Head of caudate nucleus (tissue), 42 donors: ENCODE measurements at regions not wholly inside any gene's neighbourhood (a gene's known extent, or its start where the extent isn't known, plus 50 kb on each side); places are given as distances from the start of the nearest gene placed in this dataset.
A peak's percentile ranks its signal among the peaks of the same experiment; 100 is the strongest.

Experiments used
- DNase-seq, 42 donors: peaks; one replicate each; pipeline versions ENCODE4 v3.0.0 to v3.0.0-alpha.2; 2020 to 2021; ENCODE audit warnings: mixed read lengths in 7 of 42
- intact Hi-C: fragments of 100-400 bp; cut with DNase I; formaldehyde crosslinking; loops from one replicate; pipeline ENCODE4 v1.15.0; 2022

- DNase-seq, result no peak
- intact Hi-C loops, result no loop called here
Measured at GRCh38 chr6:98764373-98764911, 69.9 kb upstream of the POU3F2 start.

- intact Hi-C loops, result no loop called here
- DNase-seq, result peak in 32 of 42 donors; percentile 6 to 66 (median 29)
Measured at GRCh38 chr6:98769546-98769945, 64.8 kb upstream of the POU3F2 start.

DNA sequence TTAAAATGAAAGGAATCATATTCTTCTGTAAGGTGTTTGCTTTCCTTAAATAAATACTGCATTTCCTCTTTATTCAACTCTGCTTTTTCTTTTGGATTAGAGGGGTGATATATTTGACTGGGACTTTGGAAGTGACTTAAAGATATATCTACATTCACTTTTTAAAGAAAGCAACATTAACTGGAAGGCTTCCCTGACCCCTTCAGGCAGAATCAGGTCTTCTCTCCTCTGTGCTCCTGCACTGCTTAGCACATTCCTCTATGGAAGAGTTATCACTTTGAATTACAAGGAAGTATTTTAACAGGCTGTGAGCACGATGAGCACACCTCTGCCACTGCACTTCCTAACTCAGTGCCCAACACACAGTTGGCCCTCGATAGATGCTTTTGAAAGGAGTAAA, 59.2 kb upstream of the POU3F2 start:
- no peak for DNase-seq

DNA sequence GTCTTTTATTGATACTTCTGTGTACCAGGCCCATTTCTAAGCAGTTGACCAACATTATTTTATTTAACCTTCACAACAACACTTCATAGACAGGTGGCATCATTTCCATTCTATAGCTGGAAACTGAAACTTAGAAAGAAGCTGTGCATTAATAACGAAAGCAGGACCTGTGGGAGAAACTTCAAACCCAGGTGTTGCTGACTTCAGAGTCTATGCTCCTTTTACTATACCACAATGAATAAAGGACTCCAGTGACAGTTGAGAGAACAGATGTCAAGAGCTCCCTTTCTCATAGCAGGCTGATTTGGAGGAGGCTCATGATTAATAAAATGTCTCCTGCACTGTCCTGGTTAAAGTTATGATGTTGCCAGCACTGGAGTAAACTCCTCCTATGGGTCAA, 56.6 kb upstream of the POU3F2 start:
- intact Hi-C loops, result no loop called here
- DNase-seq, result no peak

More for the DNA sequence above, 59.2 kb upstream of the POU3F2 start:
- intact Hi-C loops, result no loop called here

DNA sequence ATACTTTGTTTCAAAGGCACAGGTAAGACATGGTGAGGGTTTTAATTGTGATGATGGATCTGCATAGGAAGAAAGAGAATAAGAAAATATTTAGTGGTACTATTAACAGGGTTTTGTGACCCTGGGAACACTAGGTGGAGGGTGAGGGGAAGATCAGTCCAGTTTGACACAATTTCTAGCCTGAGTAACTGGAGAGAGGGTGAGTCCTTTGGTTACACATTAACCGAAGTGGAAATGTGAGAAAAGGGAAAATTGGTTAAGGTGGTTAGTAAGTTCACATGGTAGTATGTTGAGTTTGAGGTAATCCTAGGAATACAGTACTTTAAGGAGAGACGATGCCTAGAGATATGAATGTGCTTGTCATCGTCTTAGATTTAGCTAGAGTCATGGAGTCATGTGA, 54.8 kb upstream of the POU3F2 start:
- intact Hi-C loops, result no loop called here
- DNase-seq, result no peak

DNA sequence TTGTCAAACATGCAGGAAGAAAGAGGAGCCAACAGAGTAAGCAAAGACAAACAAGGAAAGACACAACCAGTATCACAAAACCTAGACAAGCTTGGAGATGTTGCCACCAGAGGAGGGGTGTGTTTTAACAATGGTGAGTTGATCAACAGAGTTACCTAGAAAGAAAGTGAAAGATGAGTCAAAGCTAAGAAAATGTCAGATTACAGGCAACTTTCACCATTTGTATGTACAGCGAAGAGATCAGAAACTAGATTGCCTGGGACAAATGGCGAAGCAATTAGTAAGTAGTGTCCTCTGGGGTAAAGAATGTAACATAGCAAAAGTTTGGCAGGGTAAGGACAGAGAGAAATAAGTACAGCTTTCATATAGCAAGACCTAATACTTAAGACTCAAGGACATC, 51.6 kb upstream of the POU3F2 start:
- intact Hi-C loops, result no loop called here
- DNase-seq, result no peak

- intact Hi-C loops, result no loop called here
- no peak for DNase-seq
Measured at GRCh38 chr6:98783578-98783977, 50.8 kb upstream of the POU3F2 start.
